ENCODE measurements at regions not wholly inside any gene's neighbourhood (a gene's known extent, or its start where the extent isn't known, plus 50 kb on each side); places are given as distances from the start of the nearest gene placed in this dataset.

GRCh38 chr6:113597231-113597583 is 259.9 kb upstream of the MARCKS start:
- DNase-seq: no peak

- DNase-seq: no peak
Measured at GRCh38 chr6:113598786-113599185, 258.4 kb upstream of the MARCKS start.

- DNase-seq: no peak
Measured at GRCh38 chr6:113599444-113599843, 257.7 kb upstream of the MARCKS start.

GRCh38 chr6:113600551-113601339 is 256.4 kb upstream of the MARCKS start:
- DNase-seq: no peak

- DNase-seq: no peak
Measured at GRCh38 chr6:113607821-113608545, 249.2 kb upstream of the MARCKS start.

- no peak for DNase-seq
Measured at GRCh38 chr6:113610377-113610988, 246.7 kb upstream of the MARCKS start.

GRCh38 chr6:113616701-113617274 is 240.4 kb upstream of the MARCKS start:
- DNase-seq: no peak

GRCh38 chr6:113619077-113619476 is 238.1 kb upstream of the MARCKS start:
- DNase-seq: no peak

- no peak for DNase-seq
Measured at GRCh38 chr6:113620386-113620785, 236.8 kb upstream of the MARCKS start.

- DNase-seq: no peak
Measured at GRCh38 chr6:113622254-113622653, 234.9 kb upstream of the MARCKS start.

GRCh38 chr6:113623129-113623528 is 234.0 kb upstream of the MARCKS start:
- no peak for DNase-seq

GRCh38 chr6:113625850-113626249 is 231.3 kb upstream of the MARCKS start:
- no peak for DNase-seq

- no peak for DNase-seq
Measured at GRCh38 chr6:113626475-113626874, 230.7 kb upstream of the MARCKS start.

- no peak for DNase-seq
Measured at GRCh38 chr6:113627480-113627879, 229.7 kb upstream of the MARCKS start.

- no peak for DNase-seq
Measured at GRCh38 chr6:113629256-113629655, 227.9 kb upstream of the MARCKS start.

- DNase-seq: no peak
Measured at GRCh38 chr6:113629975-113630737, 227.0 kb upstream of the MARCKS start.

GRCh38 chr6:113630738-113631535 is 226.2 kb upstream of the MARCKS start:
- DNase-seq: no peak

- no peak for DNase-seq
Measured at GRCh38 chr6:113631666-113632065, 225.5 kb upstream of the MARCKS start.

- DNase-seq: no peak
Measured at GRCh38 chr6:113632220-113632864, 224.8 kb upstream of the MARCKS start.

- no peak for DNase-seq
Measured at GRCh38 chr6:113633638-113634037, 223.5 kb upstream of the MARCKS start.
